GM18502 (cell line): ENCODE measurements at regions not wholly inside any gene's neighbourhood (a gene's known extent, or its start where the extent isn't known, plus 50 kb on each side); places are given as distances from the start of the nearest gene placed in this dataset.

Experiments
- ATAC-seq: cut with Tn5 transposase; IDR thresholded peaks from one replicate; pipeline ENCODE4 v1.9.1; 2021; ENCODE audit warnings: mild to moderate bottlenecking; ENCODE audit not compliant: unreplicated experiment, poor library complexity

DNA sequence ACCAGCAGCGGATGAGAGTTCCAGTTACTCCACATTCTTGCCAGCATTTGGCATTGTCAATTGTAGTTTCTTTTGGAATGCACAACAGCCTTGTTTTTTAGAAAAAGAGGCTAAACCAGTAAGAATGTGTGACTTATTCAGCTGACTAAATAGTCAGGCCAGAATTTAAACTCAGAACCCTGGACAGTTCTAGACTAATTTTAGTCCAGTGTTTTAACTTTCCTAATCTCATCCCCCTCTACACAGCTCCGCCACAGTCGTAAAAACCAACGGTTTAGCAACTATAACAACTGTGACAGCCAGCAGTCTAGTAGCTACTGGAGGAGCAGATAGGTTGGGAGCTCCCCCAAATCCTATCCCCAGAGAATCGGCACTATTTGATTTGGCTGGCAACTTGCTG lies 103.7 kb downstream of the FOXD1 start:
- no peak for ATAC-seq

- ATAC-seq, result no peak
Observed at GRCh38 chr5:73339711-73340110, 108.9 kb downstream of the FOXD1 start.

DNA sequence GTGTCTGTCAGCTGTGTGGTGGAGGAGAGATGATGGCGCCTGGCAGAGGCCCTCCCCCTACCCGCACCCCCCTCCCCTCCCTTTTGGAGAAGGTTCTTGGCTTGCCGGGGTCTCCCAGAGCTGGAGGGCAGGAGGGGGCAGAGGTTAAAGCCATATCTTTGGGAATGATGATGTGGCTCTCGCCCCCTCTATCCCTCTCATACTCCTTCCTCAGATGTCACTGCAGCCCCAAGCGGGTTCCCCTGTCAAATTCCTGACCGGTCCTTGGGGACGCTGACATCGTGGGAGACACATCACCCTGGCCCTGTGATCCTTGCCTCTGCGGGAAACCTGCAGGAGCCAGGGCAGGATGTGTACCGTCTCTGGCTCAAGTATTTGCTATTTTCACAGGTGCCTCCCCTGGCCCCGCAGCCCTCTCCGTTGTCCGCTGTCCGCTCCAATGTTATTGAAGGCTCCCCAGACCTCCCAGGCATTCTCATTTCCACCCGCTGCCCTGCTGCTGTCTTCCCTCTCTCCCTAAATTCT lies 109.5 kb downstream of the FOXD1 start:
- ATAC-seq, result no peak

DNA sequence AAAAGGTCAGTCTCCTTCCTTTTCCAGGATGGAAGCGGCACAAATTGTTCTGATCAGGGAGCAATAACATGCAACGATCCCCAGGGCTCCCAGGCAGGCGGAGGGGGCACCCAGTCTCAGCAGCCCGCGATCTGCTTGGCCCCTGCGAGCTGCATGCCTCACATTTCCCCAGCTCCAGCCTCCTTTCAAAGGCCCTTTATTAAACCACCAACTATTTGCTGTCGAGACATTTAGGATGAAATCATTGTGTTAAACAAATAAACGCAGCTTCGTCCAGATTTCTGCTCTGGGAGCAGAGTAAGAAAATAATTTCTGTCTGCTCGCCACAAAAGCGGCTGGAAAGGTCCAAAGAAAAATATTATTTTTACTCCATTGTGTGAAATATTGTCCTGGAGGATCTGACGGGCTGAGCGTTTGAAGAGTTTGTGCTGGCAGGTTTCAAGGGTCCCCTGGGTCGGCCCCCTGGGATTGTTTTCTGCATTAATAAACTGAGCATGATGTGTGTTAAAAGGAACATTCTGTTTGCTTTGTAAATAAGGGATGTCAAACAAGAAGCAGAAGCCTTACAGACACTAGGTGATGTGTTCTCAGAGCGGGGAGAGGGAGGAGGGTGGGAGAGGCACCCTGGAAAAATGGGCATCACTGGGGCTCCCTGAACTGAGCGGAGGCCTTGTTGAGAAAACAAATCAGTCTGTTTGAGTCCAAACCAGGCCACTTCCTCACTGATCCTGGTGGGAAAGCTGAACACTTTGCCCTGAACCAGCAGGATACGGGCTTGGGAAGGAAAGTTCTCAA lies 110.1 kb downstream of the FOXD1 start:
- ATAC-seq, result no peak

DNA sequence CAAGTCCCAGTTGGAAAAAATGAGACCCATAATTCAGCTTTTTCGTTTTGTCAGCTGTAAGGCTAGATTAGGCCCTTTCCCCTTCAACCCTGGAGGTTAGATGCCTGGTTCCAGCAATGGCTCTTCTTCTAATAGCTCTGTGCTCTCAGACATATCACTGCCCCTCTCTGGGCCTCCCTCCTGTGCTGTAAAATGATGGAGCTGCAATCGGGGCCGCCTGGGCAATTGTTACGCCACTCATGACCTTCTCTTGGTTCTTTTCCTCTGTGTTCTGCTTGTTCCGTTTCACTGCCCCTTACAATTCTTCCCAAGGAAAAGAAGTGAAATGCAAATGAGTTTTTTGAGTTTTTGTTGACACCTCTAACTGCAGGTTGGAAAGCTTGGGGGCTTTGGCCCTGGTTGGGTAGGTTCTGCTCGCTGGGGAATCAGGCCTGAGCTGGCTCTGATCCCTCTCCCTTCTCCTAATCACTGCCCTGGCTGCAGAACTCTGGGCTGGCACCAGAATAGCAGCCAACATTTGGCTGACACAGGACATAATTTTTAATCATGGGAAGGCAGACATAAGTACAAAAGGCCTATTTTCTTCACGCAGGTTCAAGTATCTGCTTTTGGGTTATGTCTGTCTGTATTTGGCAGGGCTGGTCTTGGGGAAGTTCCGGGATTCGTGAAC lies 110.9 kb downstream of the FOXD1 start:
- no peak for ATAC-seq

DNA sequence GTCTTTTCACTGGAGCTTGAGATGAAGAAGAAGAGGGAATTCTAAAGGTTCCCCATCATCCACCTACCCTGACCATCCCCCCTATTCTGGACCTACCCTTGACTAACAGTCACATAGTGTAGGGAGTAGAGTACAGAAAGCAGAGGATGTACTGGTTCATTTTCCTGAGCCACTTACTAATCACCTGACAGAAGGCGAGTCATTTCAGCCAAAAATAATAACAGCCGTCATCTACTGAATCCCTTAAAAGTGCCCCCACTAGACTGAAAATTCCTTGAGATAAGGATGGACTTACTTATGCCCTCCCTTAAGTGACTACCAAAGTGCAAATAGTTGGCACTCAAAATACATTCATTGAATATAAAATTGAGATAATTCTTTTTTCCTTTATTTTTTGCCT lies 112.2 kb downstream of the FOXD1 start:
- no peak for ATAC-seq

DNA sequence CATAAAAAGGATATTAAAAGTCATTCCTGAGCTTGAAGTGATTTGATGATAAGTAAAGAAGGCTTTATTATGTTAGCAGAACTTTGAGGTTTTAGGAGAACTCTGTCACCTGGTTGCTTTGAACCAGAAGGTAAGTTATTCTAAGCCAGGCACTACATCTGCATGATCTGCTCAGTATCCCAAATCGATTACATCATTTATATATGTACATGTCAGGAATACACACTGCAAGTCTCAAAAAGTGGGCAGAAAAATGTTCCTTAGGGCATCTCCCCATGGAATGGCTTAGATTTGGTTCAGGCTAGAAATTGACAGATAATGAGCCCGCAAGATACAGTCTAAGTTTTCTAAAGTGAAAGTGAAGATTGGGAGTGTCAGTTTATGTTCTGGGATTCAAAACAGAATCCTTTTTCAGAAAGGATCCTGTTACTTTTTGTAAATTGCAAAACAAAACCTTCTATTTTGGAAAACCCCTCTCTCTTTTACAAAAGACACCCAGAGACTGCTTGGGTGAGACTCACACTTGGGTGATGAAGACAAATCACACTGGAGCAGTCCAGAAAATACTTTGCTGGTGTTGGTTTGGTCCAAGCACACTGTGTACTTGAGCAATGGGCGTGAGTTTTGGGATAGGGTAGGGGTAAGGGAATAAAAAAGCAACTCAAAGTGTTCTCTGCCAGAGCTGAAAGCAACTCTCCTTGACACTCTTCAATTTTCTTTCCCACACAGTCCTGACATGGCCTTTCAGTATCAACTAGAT lies 114.5 kb downstream of the FOXD1 start:
- ATAC-seq, result no peak

- ATAC-seq, result no peak
Observed at GRCh38 chr5:73330613-73331012, 118.0 kb downstream of the FOXD1 start.

GRCh38 chr5:73328640-73329039 lies 119.9 kb downstream of the FOXD1 start:
- no peak for ATAC-seq

DNA sequence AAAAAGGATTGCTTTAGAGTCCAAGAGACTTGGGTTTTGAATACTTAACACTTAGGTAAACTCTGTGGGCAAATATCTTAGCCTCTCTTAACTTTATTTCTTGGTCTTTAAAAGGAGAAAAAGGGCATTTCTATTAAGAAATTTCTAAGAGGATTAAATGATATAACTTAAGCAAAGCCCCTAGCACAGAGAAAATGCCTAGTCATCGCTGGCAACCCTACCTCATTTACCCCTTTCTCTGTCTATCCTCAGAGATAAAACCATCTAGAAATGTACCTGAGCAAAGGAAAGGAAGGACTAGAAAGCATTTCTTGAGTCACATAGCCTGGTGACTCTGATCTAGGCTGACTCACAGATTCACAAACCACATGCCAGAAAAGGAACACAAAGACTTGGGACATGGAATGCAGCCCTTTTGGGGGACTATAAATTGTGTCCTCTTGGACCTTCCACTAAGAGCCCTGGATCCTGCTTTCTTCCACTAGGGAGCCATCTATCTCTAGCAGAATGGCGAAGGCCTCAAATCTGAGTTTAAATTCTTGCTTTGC lies 120.6 kb downstream of the FOXD1 start:
- no peak for ATAC-seq

- no peak for ATAC-seq
Observed at GRCh38 chr5:73325546-73325945, 123.0 kb downstream of the FOXD1 start.

DNA sequence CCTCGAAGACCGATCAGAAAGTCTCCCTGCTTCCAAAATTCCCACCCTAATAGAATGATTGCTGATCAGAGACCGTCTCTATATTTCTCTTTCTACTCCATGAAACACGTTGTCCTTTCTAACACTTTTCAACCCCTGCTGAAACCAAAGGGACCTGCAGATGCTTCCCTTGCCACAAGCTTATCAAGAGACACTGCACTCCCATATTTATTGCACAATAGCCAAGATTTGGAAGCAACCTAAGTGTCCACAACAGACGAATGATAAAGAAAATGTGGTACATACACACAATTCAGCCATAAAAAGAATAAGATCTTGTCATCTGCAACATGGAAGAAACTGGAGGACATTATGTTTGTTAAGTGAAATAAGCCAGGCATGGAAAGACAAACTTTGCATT lies 125.1 kb downstream of the FOXD1 start:
- ATAC-seq, result no peak

DNA sequence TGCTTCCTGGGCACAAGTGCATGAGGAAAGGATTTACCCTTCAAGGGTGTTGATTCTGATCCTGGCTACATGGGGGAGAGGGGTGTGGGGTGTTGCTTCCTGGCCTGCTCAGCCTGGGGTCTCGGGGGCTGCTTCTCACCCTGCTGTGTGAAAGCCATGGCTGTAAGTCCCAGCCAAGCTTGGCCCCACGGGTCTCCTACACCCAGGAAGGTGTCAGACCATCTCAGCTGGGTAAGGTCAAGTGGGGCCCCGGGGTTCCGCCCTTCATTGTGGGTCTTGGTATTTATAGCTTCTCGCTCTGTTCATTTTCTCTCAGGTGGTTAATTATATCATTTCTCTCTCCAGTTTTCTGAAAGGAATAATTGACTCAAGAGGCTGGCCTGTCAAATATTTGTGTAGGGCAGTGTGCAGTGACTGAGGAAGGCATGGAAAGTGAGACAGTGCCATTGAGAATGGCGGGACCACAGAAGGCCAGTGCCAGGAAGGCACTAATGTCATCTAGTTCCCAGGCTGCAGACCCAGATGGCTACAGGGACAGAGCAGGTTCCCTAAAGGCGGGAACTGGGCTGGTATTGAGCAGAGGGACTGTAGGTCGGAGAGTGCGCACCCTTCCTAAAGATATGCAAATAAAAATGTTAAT lies 126.0 kb downstream of the FOXD1 start:
- no peak for ATAC-seq

GRCh38 chr5:73321757-73322436 lies 126.7 kb downstream of the FOXD1 start:
- no peak for ATAC-seq

DNA sequence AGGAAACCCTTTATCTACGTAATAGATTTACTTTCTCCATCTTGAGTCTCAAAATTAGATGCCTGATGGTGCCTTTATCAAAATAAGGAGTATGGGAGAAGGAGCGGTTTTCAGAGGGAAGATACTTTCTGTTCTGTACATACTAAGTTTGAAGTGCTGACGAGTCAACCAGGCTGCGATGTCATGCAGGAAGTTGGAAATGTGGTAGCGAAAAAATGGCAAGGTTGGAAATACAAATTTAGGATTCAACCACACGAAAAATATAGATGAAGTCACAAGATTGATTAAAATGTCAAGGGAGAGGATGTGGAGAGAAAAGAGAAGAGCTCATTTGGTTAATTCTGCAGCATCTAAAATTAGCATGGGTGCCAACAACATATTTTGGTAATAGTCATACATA lies 129.5 kb downstream of the FOXD1 start:
- no peak for ATAC-seq

DNA sequence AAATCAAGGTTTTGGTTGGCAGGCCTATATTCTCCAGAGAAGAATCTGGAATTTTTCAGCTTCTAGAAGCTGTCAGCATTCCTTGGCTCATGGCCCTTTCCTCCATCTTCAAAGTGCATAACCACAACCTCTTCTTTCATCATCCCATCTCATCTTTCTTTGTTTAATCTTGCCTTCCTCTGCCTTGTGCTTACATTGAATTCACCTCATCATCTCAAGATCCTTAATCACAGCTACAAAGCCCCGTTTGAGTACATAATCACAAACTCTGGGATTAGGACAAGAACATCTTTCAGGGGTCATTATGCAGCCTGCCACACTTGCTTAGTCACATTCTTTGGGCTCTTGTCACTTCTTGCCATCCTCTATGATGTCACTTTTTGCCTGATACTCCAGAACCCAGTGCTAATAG lies 130.3 kb downstream of the FOXD1 start:
- ATAC-seq, result no peak

DNA sequence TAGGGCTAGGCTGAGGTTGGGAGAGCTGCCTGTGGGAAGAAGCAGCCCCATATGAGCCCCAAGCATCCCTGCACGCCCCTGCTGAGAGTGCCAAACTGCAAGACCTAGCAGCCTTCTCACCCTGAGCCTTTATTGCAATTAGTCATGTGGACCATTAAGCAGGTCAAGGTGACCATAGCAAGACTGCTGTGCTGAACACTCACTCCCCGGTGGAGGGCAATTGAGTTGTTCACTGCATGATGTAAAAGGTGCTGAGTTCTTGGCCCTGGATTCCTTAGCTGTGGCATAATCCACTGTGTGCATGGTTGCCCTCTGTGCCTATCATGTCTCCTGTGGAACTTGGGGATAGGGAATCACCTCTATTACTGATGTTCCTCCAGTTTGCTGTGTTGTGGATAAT lies 131.1 kb downstream of the FOXD1 start:
- no peak for ATAC-seq

DNA sequence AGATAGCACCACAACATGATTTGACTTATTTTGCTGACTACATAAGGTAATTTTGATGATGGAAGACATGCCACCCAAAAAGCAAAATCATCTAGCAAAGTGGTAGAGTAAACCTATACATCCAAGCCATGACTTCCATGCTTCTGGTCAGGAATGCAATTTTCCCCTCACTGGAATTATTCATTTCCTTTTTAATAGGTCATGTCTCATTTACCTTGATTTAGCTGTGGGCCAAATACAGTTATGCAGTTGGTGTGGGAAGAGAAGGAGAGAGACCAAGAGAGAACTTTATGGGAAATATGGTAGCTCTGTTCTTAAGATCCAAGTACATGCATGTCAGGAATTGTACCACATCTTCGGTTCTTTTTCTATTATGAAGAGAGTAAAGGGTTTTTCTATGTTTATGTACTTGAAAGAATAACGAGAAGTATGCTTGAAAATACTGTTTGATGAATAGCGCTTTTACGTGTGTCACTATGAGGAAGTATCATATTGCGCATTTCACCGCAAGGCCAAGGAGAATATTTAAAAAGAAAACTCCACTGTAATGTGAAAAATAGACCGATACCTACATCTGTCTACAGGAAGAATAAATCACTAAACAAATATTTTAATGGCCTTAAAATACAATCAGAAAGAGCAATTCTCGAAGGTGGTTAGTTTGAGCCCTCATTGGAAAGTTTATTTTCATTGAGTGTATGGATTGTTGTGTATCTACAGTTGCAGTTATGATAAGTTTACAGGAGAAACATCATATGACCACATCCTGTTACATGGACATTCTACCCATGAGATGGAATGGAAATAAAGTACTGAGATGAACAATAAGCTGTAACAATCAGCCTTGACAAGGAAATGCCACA lies 134.0 kb downstream of the FOXD1 start:
- ATAC-seq, result no peak
